ENCODE measurements at regions not wholly inside any gene's neighbourhood (a gene's known extent, or its start where the extent isn't known, plus 50 kb on each side); places are given as distances from the start of the nearest gene placed in this dataset.

DNA sequence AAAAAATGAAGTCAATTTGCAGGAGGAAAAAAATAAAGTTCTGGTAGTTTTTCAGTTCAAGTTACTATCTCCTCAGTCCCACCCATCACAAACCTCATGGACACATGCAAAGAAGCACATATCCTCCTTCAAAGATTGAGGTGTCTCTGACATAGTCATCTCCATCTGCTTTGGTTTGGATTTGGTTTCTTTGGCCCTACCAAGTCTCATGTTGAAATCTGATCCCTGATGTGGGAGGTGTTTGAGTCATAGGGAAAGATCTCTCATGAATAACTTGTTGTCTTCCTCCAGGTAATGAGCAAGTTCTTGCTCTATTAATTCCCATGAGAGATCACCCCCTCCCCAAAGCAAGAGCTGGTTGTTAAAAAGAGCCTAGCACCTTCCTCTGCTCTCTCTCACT is 446.8 kb downstream of the IGSF11 start:
- Histone ChIP-seq H3K36me3 (no peaks in the 10 kb centered on the region), H3K4me3 (no peak overlapping the region), H3K9me3 (no peaks in the 10 kb centered on the region), H3K27me3 (no peaks in the 10 kb centered on the region), H3K4me1 (no peaks in the 10 kb centered on the region), H3K27ac (no peak overlapping the region)
- intact Hi-C loops (cut with DNase I) = no loop called here
- DNase-seq (ENCODE audit: extremely low spot score in 2 of 2) = no peak
- no peak for TF ChIP-seq POLR2AphosphoS5 (IDR thresholded peaks at IDR 0.05; ENCODE audit: insufficient read depth in 1 of 2, low read depth in 1 of 2)
- TF ChIP-seq, protein P1, sequence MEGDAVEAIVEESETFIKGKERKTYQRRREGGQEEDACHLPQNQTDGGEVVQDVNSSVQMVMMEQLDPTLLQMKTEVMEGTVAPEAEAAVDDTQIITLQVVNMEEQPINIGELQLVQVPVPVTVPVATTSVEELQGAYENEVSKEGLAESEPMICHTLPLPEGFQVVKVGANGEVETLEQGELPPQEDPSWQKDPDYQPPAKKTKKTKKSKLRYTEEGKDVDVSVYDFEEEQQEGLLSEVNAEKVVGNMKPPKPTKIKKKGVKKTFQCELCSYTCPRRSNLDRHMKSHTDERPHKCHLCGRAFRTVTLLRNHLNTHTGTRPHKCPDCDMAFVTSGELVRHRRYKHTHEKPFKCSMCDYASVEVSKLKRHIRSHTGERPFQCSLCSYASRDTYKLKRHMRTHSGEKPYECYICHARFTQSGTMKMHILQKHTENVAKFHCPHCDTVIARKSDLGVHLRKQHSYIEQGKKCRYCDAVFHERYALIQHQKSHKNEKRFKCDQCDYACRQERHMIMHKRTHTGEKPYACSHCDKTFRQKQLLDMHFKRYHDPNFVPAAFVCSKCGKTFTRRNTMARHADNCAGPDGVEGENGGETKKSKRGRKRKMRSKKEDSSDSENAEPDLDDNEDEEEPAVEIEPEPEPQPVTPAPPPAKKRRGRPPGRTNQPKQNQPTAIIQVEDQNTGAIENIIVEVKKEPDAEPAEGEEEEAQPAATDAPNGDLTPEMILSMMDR (IDR thresholded peaks at IDR 0.05) = no peak
- TF ChIP-seq POLR2A (IDR thresholded peaks at IDR 0.05) = no peak

DNA sequence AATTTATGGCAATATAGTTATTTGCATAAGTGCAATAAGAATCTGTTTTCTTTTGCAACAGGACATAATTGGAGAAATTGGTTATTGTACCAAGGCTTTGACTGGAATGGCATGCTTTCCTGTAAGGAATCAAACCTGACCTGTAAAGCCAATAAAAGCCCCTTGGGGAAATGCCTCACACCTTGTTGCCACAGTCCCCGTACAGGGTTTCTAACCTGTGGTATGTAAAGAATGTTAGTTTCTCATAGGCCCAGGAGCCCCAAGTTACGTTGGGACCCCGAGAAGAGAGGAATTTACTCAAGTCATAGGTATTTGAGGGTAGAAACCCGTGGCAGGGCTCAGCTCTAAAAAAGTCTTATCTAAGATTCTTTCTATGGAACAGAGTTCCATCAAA is 441.4 kb downstream of the IGSF11 start:
- TF ChIP-seq POLR2AphosphoS5 (IDR thresholded peaks at IDR 0.05; ENCODE audit: insufficient read depth in 1 of 2, low read depth in 1 of 2) (no peak), POLR2A (IDR thresholded peaks at IDR 0.05) (no peak)
- TF ChIP-seq, protein P1 (IDR thresholded peaks at IDR 0.05) = no peak
- no peaks in the 10 kb centered on the region for H3K27me3 ChIP-seq
- intact Hi-C loops (cut with DNase I) = no loop called here
- H3K9me3 ChIP-seq = no peaks in the 10 kb centered on the region
- no peaks in the 10 kb centered on the region for H3K36me3 ChIP-seq
- no peaks in the 10 kb centered on the region for H3K4me1 ChIP-seq
- H3K4me3 ChIP-seq = no peak overlapping the region
- DNase-seq (ENCODE audit: extremely low spot score in 2 of 2) = no peak
- no peak overlapping the region for H3K27ac ChIP-seq

DNA sequence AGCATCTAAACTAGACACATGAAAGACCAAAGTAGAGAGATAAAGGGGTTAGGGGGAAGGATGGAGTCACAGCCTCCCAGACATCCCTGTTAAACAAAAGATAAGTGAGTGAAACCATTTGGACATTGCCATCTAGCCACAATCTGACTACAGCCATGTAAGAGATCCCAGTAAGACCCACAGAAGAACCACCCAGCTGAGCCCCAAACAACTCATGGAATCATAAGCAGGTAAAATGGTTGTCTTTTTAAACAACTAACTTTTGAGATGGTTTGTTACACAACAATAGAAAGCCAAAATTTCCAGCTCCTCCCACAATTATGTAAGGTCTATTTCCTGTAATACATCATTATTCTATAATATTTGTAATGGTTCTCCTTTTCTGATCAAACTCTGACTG is 437.5 kb downstream of the IGSF11 start:
- TF ChIP-seq POLR2AphosphoS5 (IDR thresholded peaks at IDR 0.05; ENCODE audit: insufficient read depth in 1 of 2, low read depth in 1 of 2) = no peak
- no peak for TF ChIP-seq POLR2A (IDR thresholded peaks at IDR 0.05)
- TF ChIP-seq, protein P1 (IDR thresholded peaks at IDR 0.05) = no peak

DNA sequence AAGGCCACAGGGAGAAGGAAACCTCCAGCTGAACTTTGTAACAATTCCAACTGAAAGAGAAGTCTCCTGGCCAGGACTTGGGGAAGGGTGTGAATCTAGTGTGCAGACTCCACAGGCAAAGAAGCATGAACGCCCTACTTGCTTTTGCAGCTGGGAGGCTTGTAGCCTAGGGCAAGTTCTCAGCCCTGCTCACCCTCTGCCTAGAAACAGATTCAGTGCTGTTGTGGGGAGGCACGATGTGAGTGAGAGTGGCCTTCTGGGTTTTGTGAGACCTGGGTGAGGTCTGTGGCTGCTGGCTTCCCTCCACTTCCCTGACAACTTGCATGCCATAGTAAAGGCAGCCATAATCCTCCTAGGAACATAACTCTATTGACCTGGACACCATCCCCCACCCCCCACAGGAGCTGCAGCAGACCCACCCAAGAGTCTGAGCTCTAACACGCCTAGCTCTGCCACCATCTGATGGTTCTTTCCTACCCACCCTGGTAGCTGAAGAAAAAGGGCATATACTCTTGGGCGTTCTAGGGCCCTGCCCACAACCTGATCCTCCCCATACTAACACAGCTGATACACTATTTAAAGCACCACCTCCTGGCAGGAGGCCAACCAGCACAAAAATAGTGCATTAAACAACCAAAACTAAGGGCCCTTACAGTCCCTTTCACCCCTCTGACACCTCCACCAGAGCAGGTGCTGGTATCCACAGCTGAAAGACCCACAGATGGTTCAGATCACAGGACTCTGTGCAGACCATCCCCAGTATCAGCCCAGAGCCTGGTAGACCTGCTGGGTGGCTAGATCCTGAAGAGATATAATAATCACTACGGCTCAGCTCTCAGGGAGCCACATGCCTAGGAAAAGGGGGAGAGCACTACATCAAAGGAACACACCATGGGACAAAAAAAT is 426.5 kb downstream of the IGSF11 start:
- intact Hi-C loops (cut with DNase I) = no loop called here

More for the DNA sequence above, 437.5 kb downstream of the IGSF11 start:
- intact Hi-C loops (cut with DNase I) = no loop called here
- Histone ChIP-seq H3K27ac (no peak overlapping the region), H3K4me1 (no peaks in the 10 kb centered on the region), H3K4me3 (no peak overlapping the region), H3K9me3 (no peaks in the 10 kb centered on the region), H3K27me3 (no peaks in the 10 kb centered on the region), H3K36me3 (no peaks in the 10 kb centered on the region)
- DNase-seq (ENCODE audit: extremely low spot score in 2 of 2) = no peak

More for the DNA sequence above, 426.5 kb downstream of the IGSF11 start:
- Histone ChIP-seq H3K36me3 (no peaks in the 10 kb centered on the region), H3K4me3 (no peak overlapping the region), H3K27ac (no peak overlapping the region), H3K9me3 (no peaks in the 10 kb centered on the region), H3K27me3 (no peaks in the 10 kb centered on the region), H3K4me1 (no peaks in the 10 kb centered on the region)
- TF ChIP-seq, protein P1 (IDR thresholded peaks at IDR 0.05) = no peak
- TF ChIP-seq POLR2AphosphoS5 (IDR thresholded peaks at IDR 0.05; ENCODE audit: insufficient read depth in 1 of 2, low read depth in 1 of 2) (no peak), POLR2A (IDR thresholded peaks at IDR 0.05) (no peak)
- no peak for DNase-seq (ENCODE audit: extremely low spot score in 2 of 2)
